ENCODE measurements at regions not wholly inside any gene's neighbourhood (a gene's known extent, or its start where the extent isn't known, plus 50 kb on each side); places are given as distances from the start of the nearest gene placed in this dataset.
"Not testable (repeated sequence)": the region's sequence is repeated elsewhere in the genome, so short reads cannot be mapped to it uniquely, and the experiment has no call there.

DNA sequence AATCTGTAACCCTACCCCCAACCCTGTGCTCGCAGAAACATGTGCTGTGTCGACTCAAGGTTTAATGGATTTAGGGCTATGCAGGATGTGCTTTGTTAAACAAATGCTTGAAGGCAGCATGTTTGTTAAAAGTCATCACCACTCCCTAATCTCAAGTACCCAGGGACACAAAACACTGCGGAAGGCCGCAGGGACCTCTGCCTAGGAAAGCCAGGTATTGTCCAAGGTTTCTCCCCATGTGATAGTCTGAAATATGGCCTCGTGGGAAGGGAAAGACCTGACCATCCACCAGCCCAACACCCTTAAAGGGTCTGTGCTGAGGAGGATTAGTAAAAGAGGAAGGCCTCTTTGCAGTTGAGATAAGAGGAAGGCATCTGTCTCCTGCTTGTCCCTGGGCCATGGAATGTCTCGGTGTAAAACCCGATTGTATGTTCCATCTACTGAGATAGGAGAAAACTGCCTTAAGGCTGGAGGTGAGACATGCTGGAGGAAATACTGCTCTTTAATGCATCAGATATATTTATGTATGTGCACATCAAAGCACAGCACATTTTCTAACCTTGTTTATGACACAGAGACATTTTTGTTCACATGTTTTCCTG lies 94.4 kb downstream of the LSM3 start:
- DNase-seq (ENCODE audit: low spot score), result not testable (repeated sequence)

DNA sequence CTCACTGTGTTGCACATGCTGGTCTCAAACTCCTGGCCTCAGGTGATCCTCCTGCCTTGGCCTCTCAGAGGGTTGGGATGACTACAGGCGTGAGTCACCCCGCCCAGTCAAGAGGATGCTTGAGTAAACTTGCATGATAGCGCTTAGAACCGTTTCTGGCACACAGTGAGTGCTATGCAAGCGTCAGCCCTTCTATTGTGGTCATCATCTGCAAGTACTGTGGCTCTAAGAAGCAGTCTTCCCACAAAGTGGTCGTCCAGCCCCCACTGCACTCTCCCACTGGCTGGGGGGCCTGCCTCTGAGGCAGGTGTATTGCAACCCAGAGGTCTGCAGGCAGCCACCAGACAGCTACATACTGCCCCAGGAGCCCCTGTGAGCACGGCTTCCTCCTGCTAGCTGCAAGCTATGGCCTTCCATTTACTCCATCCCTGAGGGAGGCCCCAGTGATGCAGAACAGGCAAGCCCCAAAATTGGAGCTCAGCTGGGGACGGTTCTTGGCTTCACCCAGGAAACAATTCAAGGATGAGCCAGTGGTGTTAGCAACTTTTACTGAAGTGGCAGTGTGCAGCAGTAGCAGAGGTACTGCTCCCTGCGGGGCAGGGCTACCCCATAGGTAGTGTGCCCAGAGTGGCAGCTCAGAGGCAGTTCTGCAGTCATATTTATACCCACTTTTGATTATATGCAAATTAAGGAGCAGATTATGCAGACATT lies 95.4 kb downstream of the LSM3 start:
- DNase-seq (ENCODE audit: low spot score), result no peak

DNA sequence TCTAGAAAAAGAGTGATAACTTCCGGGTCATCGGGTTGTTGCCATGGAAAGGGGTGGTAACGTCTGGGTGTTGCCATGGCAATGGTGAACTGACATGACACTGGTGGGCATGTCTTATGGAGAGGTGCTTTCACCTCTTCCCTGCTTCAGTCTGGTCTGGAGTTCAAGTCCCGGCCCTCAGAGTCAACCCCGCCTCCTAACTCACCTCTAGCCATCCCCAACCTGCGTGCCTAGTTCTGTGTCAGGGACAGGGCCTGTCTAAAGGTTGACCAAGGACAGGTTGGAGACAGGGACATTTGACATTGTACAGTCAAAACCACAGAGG lies 96.0 kb downstream of the LSM3 start:
- no peak for DNase-seq (ENCODE audit: low spot score)

DNA sequence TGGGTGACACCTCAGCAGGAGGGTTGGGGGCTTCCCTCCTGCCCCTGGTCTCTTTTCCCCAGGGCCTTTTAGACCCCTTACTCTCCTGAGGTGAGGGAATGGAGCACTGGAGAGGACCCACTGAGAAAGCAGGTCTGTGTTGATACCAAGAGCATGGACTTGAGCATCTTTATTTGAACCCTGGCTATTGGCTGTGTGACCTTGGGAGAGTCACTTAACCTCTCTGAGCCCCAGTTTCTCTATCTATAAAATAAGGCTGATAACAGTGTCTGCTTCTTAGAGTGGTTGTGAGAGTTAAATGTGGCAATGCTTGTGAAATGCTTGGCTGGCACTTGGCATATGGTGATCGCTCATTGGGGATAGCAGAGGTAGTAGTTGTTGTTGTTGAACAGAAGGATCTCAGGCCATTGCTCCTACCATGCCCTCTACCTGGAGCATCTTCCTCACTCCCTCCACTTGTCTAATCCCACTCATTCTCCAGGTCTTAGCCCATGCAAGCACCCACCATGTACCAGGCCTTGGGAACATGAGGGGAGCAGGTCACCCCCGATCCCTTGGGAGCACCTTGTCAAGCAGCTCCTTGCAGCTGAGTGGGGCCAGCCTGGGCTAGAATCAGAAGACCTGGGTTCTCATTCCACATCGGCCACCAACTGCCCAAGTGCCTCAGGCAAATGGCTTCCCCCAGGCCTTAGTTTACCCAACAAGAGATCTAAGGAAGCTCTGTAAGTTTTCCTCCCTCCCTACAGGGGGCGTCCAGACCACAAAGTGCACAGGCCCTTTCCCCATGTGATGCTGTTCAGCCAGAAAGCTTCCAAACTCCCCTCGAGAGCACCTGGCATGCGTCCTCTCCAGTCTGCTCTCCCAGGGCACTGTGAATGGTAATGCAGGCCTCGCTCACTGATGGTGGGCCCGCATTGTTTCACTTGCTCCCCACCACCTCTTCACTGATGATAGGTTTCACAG lies 96.7 kb downstream of the LSM3 start:
- no peak for DNase-seq (ENCODE audit: low spot score)

DNA sequence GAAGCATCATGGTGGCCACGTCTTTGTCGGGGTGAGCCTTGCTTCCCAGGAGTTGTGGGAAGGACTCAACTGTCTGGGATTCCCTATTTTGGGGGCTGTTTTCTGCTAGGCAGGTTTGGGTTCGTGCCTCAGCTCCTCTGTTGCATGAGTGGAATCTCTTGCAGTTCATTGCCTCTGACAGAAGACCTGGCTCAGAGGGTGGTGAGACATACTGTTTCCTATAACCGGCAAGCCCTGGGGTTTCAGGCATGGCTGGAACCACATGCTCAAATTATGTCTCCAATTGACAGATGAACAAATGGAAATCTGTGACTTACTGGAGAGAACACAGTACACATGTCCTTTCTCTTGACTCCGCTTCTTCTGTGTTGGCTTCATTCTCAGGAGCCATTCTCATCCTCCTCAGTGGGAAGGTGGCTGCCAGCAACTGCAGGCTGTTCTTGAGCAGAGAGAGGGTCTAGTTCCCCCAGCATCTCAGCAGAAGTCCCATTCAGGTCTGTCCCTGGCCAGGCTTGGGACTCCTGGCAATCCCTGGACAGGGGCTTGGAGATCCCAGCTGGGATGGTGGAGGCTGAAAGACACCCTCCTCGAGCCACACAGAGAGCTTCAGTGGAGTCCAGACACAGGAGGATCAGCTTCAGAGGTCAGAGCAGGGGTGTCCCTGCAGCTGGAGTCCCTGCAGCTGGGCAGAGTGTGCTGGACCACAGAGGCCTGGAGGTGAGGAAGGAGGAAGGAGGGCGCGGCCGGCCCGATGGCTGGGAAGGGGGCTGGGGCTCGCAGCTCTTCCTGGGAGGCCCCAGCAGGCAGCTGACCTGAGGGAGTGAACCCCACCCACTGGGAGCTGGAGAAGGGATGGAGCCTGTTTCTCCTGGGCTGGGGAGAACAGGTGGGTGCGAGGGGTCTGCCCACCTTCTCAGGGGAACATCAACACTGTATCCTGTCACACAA lies 97.6 kb downstream of the LSM3 start:
- DNase-seq (ENCODE audit: low spot score), result no peak

DNA sequence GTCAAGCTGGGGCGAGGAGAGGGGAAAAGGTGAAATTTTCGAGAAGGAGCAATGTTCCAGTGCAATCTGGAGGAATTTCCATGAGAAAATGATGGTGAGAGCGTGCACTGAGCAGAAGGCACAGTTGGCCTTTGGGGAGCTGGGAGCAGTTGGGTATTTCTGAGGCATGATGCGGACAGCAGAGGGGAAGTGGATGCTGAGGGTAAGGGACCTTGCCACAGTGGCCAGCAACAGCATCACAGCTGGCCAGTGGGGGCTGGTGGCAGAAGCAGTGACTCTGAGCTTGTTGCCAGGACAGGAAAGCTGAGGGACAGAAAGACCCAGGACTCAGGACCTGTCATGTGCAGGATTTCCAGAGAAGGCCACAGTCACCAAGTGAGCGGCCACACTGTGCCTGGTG lies 98.9 kb downstream of the LSM3 start:
- DNase-seq (ENCODE audit: low spot score), result no peak

DNA sequence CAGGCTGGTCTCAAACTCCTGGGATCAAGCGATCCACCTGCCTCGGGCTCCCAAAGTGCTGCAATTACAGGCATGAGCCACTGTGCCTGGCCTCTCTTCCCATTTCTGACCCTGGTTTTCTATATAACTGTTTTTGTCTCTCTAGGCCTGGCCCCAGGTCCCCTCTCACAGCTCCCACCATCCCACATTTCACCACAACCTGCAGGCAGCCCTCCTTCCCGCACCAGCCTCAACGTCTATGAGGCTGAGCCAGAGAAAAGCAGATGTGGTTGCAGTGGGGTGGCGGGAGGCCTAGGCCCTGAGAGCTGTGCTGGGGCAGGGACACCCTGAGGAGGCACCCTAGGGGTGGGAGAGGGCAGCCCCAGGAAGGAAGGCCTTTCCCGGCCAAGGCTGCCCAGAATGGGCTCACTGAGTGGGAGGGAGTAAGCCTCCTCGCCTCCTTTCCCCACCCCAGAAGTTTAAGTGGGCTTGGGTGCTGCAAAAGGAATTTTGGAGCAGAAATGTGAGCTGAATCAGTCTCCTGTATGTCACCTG lies 99.7 kb downstream of the LSM3 start:
- no peak for DNase-seq (ENCODE audit: low spot score)

DNA sequence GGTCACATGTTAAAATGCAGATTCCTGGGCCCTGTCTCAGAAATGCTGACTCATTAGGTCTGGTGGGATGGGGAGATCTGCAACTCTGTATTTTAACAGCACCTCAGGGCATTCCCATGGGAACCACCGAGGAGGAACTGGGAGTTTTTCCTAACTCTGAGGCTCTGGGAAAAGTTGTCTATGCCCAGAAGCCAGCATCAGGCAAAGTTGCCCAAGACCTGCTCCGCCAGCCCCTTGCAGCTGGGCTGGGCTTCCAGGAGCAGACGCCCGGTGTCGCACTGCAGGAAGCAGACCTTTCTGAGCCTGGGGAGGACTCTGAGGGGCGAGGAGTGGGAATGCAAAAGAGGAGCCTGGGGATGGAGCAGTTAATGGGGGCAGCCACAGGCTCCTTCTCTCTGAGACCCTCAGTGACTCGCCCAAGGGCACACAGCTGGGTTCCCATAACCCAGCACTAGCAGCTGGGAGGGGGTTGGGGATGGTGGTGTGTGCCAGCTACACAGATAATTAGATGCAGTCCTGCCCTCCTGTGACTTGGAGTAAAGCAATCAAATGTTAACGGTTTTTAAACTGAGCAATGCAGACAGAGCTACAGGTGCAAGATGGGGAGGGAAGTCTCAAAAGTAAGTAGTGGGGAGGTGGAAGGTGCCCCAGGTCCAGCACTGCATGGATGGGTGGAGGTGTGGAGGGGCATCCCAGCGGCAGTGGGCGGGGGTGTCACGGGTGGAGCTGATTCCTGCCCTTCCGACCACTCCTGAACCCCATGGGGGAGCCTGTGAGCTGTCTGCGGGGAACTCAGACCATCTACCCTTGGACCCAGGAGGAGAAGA lies 100.4 kb downstream of the LSM3 start:
- no peak for DNase-seq (ENCODE audit: low spot score)

DNA sequence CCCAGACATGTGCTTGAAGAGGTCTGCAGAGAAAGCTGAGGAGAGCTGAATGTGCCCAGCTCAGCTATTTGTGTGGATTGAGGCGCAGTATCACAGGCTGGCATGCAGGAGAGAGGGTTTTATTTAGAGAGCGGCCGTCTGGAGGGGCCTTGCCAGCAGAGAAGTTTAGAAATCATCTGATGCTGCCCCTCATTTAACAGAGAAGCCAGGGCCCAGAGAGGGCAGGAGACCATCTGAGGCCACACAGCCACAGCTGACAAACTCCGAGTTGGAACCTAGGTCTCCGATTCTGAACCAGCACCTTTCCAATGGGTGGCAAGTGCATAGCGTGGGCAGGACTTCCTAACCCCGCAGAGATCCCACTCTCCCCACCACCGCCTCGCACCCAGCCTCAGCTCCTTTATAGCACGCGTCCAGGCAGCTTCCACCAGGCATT lies 101.0 kb downstream of the LSM3 start:
- no peak for DNase-seq (ENCODE audit: low spot score)

DNA sequence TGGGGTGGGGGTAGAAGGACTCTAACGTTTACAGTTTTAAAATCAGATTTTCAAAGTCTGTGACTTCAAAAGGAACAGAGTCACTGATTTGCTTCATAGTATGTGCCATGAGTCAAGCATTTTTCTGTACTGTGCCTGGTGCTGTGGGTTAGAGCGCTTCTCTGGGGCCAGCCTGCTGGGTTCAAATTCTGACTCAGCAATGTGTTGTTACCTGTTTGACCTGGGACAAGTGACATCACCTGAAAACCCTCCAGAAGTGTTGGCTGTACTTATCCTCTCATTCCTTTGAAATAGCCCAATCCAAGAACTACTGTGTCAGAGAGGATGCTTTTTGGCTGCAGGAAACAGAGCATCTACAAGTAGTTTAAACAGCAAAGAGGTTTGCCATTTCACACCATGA lies 101.7 kb downstream of the LSM3 start:
- no peak for DNase-seq (ENCODE audit: low spot score)

DNA sequence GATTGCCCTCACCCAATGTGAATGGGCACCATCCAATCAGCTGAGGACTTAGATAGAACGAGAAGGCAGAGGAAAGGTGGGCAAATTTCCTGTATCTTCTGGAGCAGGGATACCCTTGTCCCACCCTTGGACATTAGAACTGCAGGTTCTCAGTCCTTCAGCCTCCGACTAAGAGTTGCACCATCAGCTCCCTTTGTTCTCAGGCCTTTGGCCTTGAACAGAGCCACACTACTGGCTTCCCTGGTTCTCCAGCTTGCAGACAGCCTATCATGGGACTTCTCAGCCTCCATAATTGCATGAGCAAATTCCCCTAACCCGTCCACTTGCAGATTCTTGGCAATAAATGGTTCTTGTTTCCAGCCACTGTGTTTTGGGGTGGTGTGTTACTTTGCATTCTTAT lies 102.4 kb downstream of the LSM3 start:
- no peak for DNase-seq (ENCODE audit: low spot score)

DNA sequence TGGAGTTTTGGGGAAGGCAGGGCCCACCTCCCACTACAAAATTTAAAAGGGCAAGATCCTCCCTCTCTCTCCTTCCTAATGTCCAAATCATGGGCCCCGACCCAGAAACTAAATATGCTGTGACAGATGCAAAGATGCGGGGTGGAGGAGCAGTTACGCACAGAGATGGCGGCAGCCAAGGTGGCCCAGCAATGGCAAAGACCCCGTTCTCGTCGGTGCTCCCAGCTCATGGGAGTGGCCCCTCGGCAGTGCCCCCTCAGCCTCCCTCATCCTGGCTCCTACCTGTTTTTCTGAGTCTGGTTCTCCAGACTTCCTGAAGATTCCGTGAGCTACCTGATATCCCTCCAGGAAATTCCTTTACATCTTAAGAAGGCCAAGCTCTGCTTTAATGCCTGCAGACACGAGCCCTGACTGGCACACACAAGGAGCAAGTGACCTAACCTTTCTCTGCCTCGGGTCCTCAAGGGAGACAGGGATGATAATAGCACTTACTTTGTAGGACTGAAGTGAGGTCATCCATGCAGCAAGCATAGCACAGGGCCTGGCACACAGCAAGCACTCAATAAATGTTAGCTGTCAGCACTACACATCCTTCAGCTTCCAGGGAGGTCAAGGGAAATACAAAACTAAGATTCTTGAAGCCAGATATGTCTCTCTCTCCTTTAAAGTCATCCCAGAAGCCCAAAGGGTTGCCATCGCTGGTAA lies 103.5 kb downstream of the LSM3 start:
- no peak for DNase-seq (ENCODE audit: low spot score)

DNA sequence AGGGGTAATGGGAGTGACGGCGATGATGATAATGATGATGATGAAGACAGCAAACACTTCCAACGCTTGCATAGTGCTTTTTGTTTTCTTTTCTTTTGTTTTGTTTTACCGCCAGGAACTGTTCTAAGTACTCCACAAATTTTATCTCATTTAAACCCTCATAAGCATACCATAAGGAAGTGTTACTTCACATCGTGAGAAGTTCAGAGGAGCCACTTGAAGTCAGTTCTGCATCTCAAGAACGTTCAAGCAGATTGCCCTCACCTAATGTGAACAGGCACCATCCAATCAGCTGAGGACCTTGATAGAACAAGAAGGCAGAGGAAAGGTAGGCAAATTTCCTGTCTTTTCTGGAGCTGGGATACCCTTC lies 104.1 kb downstream of the LSM3 start:
- DNase-seq (ENCODE audit: low spot score), result no peak

DNA sequence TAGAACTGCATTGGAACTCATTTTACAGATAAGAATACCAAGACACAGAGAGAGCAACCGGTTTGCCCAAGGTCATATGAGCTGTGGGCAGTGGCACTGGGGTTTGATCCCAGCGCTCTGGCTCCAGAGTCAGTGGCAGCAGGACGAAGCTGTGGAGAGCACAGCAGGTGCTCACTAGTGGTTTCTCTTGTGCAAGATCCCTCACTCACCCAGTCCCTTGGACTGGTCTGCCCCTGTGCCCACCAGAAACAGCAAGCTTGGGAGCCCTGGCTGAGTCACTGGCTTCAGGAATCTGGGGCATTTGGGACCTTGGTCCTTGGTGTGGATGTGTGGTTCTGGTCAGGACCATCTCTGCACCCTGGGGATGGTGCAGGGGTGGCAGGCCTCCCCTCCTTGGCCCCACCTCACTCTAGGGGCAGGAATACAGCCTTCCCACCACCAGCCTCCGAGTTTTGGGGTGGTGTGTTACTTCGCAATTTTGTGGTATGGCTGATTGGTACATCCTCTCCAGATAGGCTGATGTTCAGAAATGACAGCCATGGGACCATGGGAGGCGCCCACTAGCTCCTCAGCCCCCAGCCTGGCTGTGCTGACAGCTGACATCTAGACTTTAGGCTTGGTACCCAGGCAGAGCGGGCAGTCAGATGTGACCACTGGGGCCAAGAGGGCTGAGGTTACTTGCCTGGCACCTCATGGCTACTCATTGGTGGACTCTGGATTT lies 104.6 kb downstream of the LSM3 start:
- no peak for DNase-seq (ENCODE audit: low spot score)

DNA sequence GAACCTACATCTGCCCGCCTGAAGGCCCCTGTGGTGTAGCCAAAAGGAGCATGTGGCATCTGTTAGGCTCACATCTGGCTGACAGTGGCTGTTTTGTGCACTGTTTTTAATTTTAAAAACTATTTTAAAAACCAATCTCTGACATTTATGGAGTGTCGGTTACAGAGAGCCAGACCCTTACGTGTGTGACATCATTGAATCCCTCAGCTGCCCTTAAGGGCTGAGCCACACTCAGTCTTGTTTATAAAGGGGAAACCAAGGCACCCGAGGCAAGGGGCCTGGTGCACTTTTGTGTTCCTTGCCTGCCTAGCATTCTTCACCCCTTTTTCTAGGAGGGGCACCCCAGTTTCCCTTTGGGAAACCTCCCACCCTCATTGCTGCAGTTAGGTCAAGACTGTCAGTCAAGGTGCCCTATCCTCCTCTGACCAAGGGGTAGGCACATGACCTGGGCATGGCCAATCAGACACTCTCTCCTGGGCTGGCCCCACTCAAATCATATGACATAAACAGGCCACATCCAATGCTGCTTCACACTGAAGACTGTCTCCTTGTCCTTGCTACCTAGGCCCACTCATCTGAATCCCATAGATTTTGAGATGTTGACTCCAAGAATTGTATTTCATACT lies 105.3 kb downstream of the LSM3 start:
- DNase-seq (ENCODE audit: low spot score), result no peak

DNA sequence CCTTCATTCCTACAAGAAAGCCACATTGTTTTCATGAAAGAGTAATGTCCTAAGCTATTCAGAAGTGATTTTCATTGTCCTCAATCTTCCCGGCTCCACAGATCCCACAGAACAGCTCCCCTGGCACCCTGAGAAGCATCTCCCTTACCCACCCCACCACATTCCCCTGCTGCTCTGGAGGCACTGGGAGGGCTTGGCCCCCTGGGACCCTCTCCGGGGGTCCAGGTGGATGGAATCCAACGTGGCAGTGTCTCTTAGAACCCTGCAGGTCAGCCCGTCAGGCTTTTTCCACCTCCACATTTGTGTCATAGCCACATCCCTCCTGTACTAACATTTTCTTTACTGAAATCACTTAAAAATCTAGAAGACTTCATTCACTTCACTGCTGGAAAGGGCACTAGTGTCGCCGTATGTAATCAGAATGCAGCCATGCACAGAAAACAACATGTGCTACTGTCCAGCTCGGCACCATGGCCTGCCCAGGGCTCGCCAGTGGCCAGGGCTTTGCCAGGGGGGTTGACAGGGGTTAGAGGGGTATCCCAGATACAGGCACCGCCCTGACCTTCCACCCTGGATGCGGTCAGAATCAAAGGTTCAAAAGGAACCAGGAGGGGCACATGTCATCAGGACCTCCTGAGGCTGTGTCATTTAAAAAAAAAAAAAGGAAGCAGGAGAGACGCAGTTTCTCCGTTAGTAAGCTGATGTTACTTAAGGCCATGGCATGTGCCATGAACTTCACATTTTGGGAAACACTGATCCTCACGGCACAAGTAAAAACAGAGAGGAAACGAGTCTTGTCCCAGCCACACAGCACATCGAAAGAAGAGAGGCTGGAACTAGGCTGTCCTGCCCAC lies 106.3 kb downstream of the LSM3 start:
- DNase-seq (ENCODE audit: low spot score), result no peak

DNA sequence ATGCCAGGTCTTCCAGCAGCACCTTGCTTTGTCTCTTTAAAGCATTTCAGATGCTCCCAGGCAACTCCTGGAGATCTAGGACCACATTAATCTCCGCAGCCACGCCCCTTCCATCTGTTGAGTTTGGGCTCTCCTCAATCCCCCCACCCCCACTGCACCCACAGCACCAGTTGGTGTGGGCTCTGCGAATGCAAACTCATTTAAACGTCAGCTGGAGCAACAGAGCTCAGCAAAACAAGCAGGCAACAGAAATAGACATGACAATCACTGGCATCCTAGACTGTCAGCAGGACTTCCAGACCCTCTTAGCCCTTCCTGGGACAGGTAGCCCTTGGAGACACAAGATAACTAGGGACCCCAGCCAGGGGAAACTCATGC lies 106.9 kb downstream of the LSM3 start:
- DNase-seq (ENCODE audit: low spot score), result no peak

DNA sequence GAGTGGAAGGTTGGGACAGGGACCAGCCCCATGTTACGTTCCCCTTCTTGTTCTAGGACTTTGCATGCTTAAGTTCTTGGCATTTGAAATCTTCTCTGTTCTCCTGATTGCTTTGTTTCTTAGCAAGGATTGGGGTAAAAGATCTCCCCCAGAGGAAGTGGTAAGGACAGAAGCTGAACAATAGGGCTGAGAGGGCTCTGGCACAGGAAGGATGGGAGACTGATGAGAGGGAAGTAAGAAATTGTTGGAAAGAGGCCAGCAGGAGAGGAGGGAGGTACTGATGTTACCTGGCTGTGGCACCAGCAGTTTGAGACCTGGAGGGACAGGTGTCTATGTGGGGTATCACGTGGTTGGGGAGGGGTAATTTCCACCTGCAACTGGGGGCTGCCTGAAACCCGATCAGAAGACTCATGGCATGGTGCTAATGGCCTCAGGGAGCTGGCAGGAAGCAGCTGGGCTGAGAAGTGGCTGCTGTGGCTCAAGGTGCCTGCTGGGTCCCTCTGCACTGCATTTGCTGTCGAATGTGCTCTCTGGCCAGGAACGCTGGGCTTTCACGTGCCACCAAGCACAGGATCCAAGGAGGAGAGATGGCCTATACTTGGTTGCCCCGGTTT lies 108.4 kb downstream of the LSM3 start:
- no peak for DNase-seq (ENCODE audit: low spot score)

Measured in ecto neural progenitor cell (in vitro differentiated cells).